Mesenchymal stem cell (in vitro differentiated cells and primary cell): ENCODE measurements at regions not wholly inside any gene's neighbourhood (a gene's known extent, or its start where the extent isn't known, plus 50 kb on each side); places are given as distances from the start of the nearest gene placed in this dataset.

ENCODE experiments used
- DNase-seq: peaks from one replicate; pipeline ENCODE4 v3.0.0-alpha.2; 2013
- H2AFZ ChIP-seq: one replicate; pipeline ENCODE4 v1.6.1; 2013; ENCODE audit warnings: low read depth, mild to moderate bottlenecking, control low read depth, inconsistent platforms, low read length, moderate library complexity
- H2AK5ac ChIP-seq: 2 replicates; pipeline ENCODE4 v1.6.1; 2013; ENCODE audit warnings: low read length, moderate library complexity, mild to moderate bottlenecking, inconsistent platforms; ENCODE audit not compliant: severe bottlenecking
- H2BK120ac ChIP-seq: one replicate; pipeline ENCODE4 v1.6.1; 2013; ENCODE audit warnings: low read depth, mild to moderate bottlenecking, inconsistent platforms, low read length, moderate library complexity
- H2BK12ac ChIP-seq, 2 experiments: one replicate each; pipeline ENCODE4 v1.6.1; 2013; ENCODE audit warnings: inconsistent platforms in 2 of 2, low read length in 2 of 2, mild to moderate bottlenecking in 2 of 2, moderate library complexity in 2 of 2, control low read depth in 1 of 2
- H2BK15ac ChIP-seq: one replicate; pipeline ENCODE4 v1.6.1; 2013; ENCODE audit warnings: mild to moderate bottlenecking, low read depth, inconsistent platforms; ENCODE audit not compliant: poor library complexity, severe bottlenecking
- H2BK5ac ChIP-seq: 2 replicates; pipeline ENCODE4 v1.6.1; 2013; ENCODE audit warnings: low read depth, mild to moderate bottlenecking, low read length, control low read depth, inconsistent platforms; ENCODE audit not compliant: poor library complexity, severe bottlenecking
- H3K14ac ChIP-seq, 2 experiments: one replicate each; pipeline ENCODE4 v1.6.1; 2013; ENCODE audit warnings: inconsistent platforms in 2 of 2, low read length in 2 of 2, control low read depth in 1 of 2, mild to moderate bottlenecking in 1 of 2, moderate library complexity in 1 of 2
- H3K18ac ChIP-seq, 2 experiments: one replicate each; pipeline ENCODE4 v1.6.1; 2013; ENCODE audit warnings: inconsistent platforms in 2 of 2, low read length in 2 of 2, control low read depth in 1 of 2, low read depth in 1 of 2, mild to moderate bottlenecking in 1 of 2
- H3K23ac ChIP-seq, 2 experiments: one replicate each; pipeline ENCODE4 v1.6.1; 2013; ENCODE audit warnings: inconsistent platforms in 2 of 2, low read length in 2 of 2, mild to moderate bottlenecking in 2 of 2, moderate library complexity in 2 of 2, control low read depth in 1 of 2
- H3K27ac ChIP-seq: 2 replicates; pipeline ENCODE4 v1.5.1; 2013; ENCODE audit warnings: mild to moderate bottlenecking, moderate library complexity, low read length, control low read depth, inconsistent platforms; ENCODE audit not compliant: poor library complexity, severe bottlenecking
- H3K27me3 ChIP-seq, 2 experiments: 2 replicates each; pipeline versions ENCODE4 v1.6.1 to v1.7.0; 2013; ENCODE audit warnings: low read length in 2 of 2, mild to moderate bottlenecking in 2 of 2, moderate library complexity in 2 of 2, control low read depth in 1 of 2, inconsistent platforms in 1 of 2; ENCODE audit not compliant: control insufficient read depth in 1 of 2, insufficient read depth in 1 of 2
- H3K36me3 ChIP-seq, 2 experiments: 2 replicates each; pipeline versions ENCODE4 v1.6.1 to v1.7.0; 2013; ENCODE audit warnings: low read length in 2 of 2, control low read depth in 1 of 2, inconsistent platforms in 1 of 2, low read depth in 1 of 2, mild to moderate bottlenecking in 1 of 2; ENCODE audit not compliant: insufficient read depth in 2 of 2, control insufficient read depth in 1 of 2
- H3K4ac ChIP-seq, 2 experiments: one replicate each; pipeline ENCODE4 v1.6.1; 2013; ENCODE audit warnings: inconsistent platforms in 2 of 2, low read length in 2 of 2, mild to moderate bottlenecking in 2 of 2, moderate library complexity in 2 of 2, control low read depth in 1 of 2, low read depth in 1 of 2
- H3K4me1 ChIP-seq: 2 replicates; pipeline ENCODE4 v1.6.1; 2013; ENCODE audit warnings: low read depth, low read length, control low read depth; ENCODE audit not compliant: control insufficient read depth, insufficient read depth
- H3K4me2 ChIP-seq: 2 replicates; pipeline ENCODE4 v1.6.1; 2013; ENCODE audit warnings: low read length, mild to moderate bottlenecking, inconsistent platforms; ENCODE audit not compliant: poor library complexity, severe bottlenecking
- H3K4me3 ChIP-seq, 2 experiments: 2 replicates each; pipeline versions ENCODE4 v1.5.1 to v1.7.0; 2013; ENCODE audit warnings: low read length in 2 of 2, mild to moderate bottlenecking in 2 of 2, control low read depth in 1 of 2, low read depth in 1 of 2; ENCODE audit not compliant: insufficient read depth in 1 of 2
- H3K79me1 ChIP-seq: replicated peaks from 2 replicates; pipeline ENCODE4 v1.6.1; 2013; ENCODE audit warnings: mild to moderate bottlenecking, control low read depth, low read length, inconsistent platforms; ENCODE audit not compliant: poor library complexity, severe bottlenecking
- H3K9ac ChIP-seq: 2 replicates; pipeline ENCODE4 v1.7.0; 2013; ENCODE audit warnings: mild to moderate bottlenecking, low read length, moderate library complexity
- H3K9me3 ChIP-seq: 2 replicates; pipeline ENCODE4 v1.7.0; 2013; ENCODE audit warnings: mild to moderate bottlenecking, low read length; ENCODE audit not compliant: control insufficient read depth
- H4K8ac ChIP-seq: one replicate; pipeline ENCODE4 v1.6.1; 2013; ENCODE audit warnings: inconsistent platforms, mild to moderate bottlenecking, low read length, moderate library complexity
- H4K91ac ChIP-seq: one replicate; pipeline ENCODE4 v1.6.1; 2013; ENCODE audit warnings: mild to moderate bottlenecking, low read length, inconsistent platforms
- WGBS: methylation state at CpG from one replicate; pipeline ENCODE4 v1.1.7; 2013; ENCODE audit warnings: mixed read lengths; 5-methylcytosine and 5-hydroxymethylcytosine counted together

- peaks cover 0 to 28% of the 10 kb centered on the region in 2 experiments for H3K27me3 ChIP-seq
- H3K9me3 ChIP-seq: no peaks in the 10 kb centered on the region
- H2AFZ ChIP-seq: no peak overlapping the region
- H2AK5ac ChIP-seq: no peak overlapping the region
- H3K4me1 ChIP-seq: no peaks in the 10 kb centered on the region
- H2BK15ac ChIP-seq: no peak overlapping the region
- H3K23ac ChIP-seq: no peak overlapping the region
- no peak overlapping the region for H3K14ac ChIP-seq
- no peak overlapping the region for H2BK12ac ChIP-seq
- no peaks in the 10 kb centered on the region for H3K36me3 ChIP-seq
- H2BK5ac ChIP-seq: no peak overlapping the region
- H3K9ac ChIP-seq: no peak overlapping the region
- DNase-seq: no peak
- no peak overlapping the region for H3K18ac ChIP-seq
- H3K4me3 ChIP-seq: no peak overlapping the region
- no peak overlapping the region for H3K27ac ChIP-seq
- WGBS: 60% methylated on average over 5 of the region's 5 CpGs
- H4K91ac ChIP-seq: no peak overlapping the region
- H4K8ac ChIP-seq: no peak overlapping the region
- no peaks in the 10 kb centered on the region for H3K79me1 ChIP-seq
- no peak overlapping the region for H3K4ac ChIP-seq
- H2BK120ac ChIP-seq: no peak overlapping the region
- no peak overlapping the region for H3K4me2 ChIP-seq
These were observed 218.2 kb upstream of the ADAMTS16 start for GRCh38 chr5:4921929-4922328.

- no peak overlapping the region for H2BK15ac ChIP-seq
- no peak overlapping the region for H2BK5ac ChIP-seq
- no peak overlapping the region for H4K8ac ChIP-seq
- H3K9ac ChIP-seq: no peak overlapping the region
- no peak overlapping the region for H3K4ac ChIP-seq
- H2BK12ac ChIP-seq: no peak overlapping the region
- H3K4me1 ChIP-seq: no peaks in the 10 kb centered on the region
- WGBS: 84% methylated on average over 4 of the region's 4 CpGs
- no peaks in the 10 kb centered on the region for H3K9me3 ChIP-seq
- no peak overlapping the region for H3K27ac ChIP-seq
- no peak overlapping the region for H4K91ac ChIP-seq
- no peak overlapping the region for H3K4me2 ChIP-seq
- no peak for DNase-seq
- no peak overlapping the region for H3K4me3 ChIP-seq
- H2BK120ac ChIP-seq: no peak overlapping the region
- H3K79me1 ChIP-seq: no peaks in the 10 kb centered on the region
- no peak overlapping the region for H2AFZ ChIP-seq
- H3K36me3 ChIP-seq: no peaks in the 10 kb centered on the region
- H3K23ac ChIP-seq: no peak overlapping the region
- no peak overlapping the region for H3K18ac ChIP-seq
- H3K14ac ChIP-seq: no peak overlapping the region
- H3K27me3 ChIP-seq: peaks cover 0 to 40% of the 10 kb centered on the region in 2 experiments
- no peak overlapping the region for H2AK5ac ChIP-seq
These were observed 215.6 kb upstream of the ADAMTS16 start for GRCh38 chr5:4924577-4924976.

DNA sequence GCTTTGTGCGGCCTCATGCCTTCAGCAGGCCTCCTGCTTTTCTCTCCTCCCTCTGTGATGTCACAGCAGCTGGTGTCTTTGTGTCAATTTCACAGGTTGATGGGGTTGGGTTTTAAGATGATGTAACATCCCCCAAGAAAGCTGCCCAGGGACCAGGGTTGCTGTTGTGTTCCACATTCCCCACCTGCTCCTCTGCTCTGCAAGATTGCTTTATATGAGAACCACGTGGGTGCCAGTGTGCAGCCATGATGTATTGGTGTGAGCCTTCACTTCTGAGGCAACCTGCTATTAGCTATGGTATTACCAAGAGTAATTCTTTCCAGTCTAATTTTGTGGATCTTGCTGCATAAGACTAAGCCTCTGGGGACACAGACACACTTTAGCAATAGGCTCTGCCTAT, 213.0 kb upstream of the ADAMTS16 start:
- no peaks in the 10 kb centered on the region for H3K36me3 ChIP-seq
- H3K79me1 ChIP-seq: no peaks in the 10 kb centered on the region
- no peak overlapping the region for H4K8ac ChIP-seq
- H3K4me3 ChIP-seq: no peak overlapping the region
- no peak overlapping the region for H2AFZ ChIP-seq
- H3K4me1 ChIP-seq: no peaks in the 10 kb centered on the region
- H3K14ac ChIP-seq: no peak overlapping the region
- H2AK5ac ChIP-seq: no peak overlapping the region
- no peak overlapping the region for H4K91ac ChIP-seq
- no peak overlapping the region for H3K23ac ChIP-seq
- no peak overlapping the region for H2BK12ac ChIP-seq
- H3K27ac ChIP-seq: no peak overlapping the region
- no peak overlapping the region for H3K4ac ChIP-seq
- no peak overlapping the region for H2BK120ac ChIP-seq
- H3K27me3 ChIP-seq: peaks cover 0 to 28% of the 10 kb centered on the region in 2 experiments
- no peak overlapping the region for H2BK5ac ChIP-seq
- no peaks in the 10 kb centered on the region for H3K9me3 ChIP-seq
- H3K4me2 ChIP-seq: no peak overlapping the region
- 63% methylated on average over 2 of the region's 2 CpGs for WGBS
- no peak overlapping the region for H2BK15ac ChIP-seq
- no peak overlapping the region for H3K9ac ChIP-seq
- DNase-seq: no peak
- no peak overlapping the region for H3K18ac ChIP-seq

- Histone ChIP-seq H2BK120ac (no peak overlapping the region), H3K14ac (no peak overlapping the region), H3K4ac (no peak overlapping the region), H3K36me3 (no peaks in the 10 kb centered on the region), H3K23ac (no peak overlapping the region), H3K4me3 (no peak overlapping the region), H3K4me1 (no peaks in the 10 kb centered on the region), H3K79me1 (no peaks in the 10 kb centered on the region), H3K9me3 (peaks cover 10% of the 10 kb centered on the region), H3K9ac (no peak overlapping the region), H2AFZ (no peak overlapping the region), H4K91ac (no peak overlapping the region), H4K8ac (no peak overlapping the region), H2BK12ac (no peak overlapping the region), H3K27ac (no peak overlapping the region), H3K27me3 (peaks cover 0 to 24% of the 10 kb centered on the region in 2 experiments), H2AK5ac (no peak overlapping the region), H3K4me2 (no peak overlapping the region), H2BK15ac (no peak overlapping the region), H3K18ac (no peak overlapping the region), H2BK5ac (no peak overlapping the region)
- WGBS: 90% methylated on average over 4 of the region's 5 CpGs
- DNase-seq: no peak
These were observed 211.7 kb upstream of the ADAMTS16 start for GRCh38 chr5:4928409-4928808.
